Vagina (tissue), 2 donors: ENCODE measurements at regions not wholly inside any gene's neighbourhood (a gene's known extent, or its start where the extent isn't known, plus 50 kb on each side); places are given as distances from the start of the nearest gene placed in this dataset.

Experiments
- DNase-seq, 2 donors: peaks; one replicate each; pipeline ENCODE4 v3.0.0-alpha.2; 2017; ENCODE audit errors: extremely low spot score in 2 of 2
- H3K27ac ChIP-seq: fragments of 200-600 bp; sonication (generic); one replicate; pipeline ENCODE4 v1.5.1; 2019
- H3K27me3 ChIP-seq: fragments of 200-600 bp; sonication (generic); one replicate; pipeline ENCODE4 v1.5.1; 2019
- H3K36me3 ChIP-seq, 2 donors: fragments of 200-600 bp; sonication (generic); one replicate each; pipeline ENCODE4 v1.5.1; 2017 to 2019
- H3K4me1 ChIP-seq: fragments of 200-600 bp; sonication (generic); one replicate; pipeline ENCODE4 v1.5.1; 2019
- H3K4me3 ChIP-seq, 2 donors: fragments of 200-600 bp; sonication (generic); 1 replicate in 1 of 2; 2 replicates in 1 of 2; pipeline ENCODE4 v1.5.1; 2016 to 2019
- H3K9me3 ChIP-seq: fragments of 200-600 bp; sonication (generic); one replicate; pipeline ENCODE4 v1.5.1; 2019
- CTCF ChIP-seq, 3 experiments: fragments of 450-650 bp in 2 of 3; fragments of 200-600 bp in 1 of 3; sonication (generic) in 1 of 3; IDR thresholded peaks; one replicate each; pipeline ENCODE4 v1.5.1; 2017 to 2019; ENCODE audit warnings: antibody characterized with exemption in 3 of 3, mild to moderate bottlenecking in 2 of 3, moderate library complexity in 2 of 3
- POLR2A ChIP-seq, 2 donors: fragments of 450-650 bp; IDR thresholded peaks; one replicate each; pipeline ENCODE4 v1.6.1; 2017; ENCODE audit warnings: antibody characterized with exemption in 2 of 2, mild to moderate bottlenecking in 2 of 2, moderate library complexity in 2 of 2
- POLR2AphosphoS5 ChIP-seq, 2 donors: sonication (generic); formaldehyde crosslinking; IDR thresholded peaks; one replicate each; pipeline ENCODE4 v1.9.0; 2017; ENCODE audit warnings: antibody characterized with exemption in 2 of 2, mild to moderate bottlenecking in 2 of 2, low read depth in 1 of 2; ENCODE audit not compliant: insufficient read depth in 1 of 2
- intact Hi-C: fragments of 100-400 bp; cut with DNase I; formaldehyde crosslinking; loops from one replicate; pipeline ENCODE4 v1.15.1; 2023

DNA sequence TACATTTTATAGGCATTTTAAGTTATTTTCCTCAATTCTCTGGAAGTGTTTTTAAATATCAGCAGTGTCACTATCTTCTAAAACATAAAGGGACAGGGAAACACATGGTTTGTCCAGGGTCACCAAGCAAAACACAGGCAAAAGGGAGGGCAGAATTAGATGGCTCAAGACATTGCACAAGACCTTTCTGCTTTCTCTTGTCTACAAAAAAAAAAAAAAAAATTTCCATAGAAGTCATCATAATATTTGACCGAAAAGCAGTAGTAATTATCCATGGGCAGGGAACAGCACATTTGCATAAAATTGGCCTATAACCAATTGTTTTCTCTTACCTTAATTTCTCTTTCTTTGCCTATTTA is 703.1 kb upstream of the FZD8 start:
- Histone ChIP-seq H3K4me1 (peaks cover 7% of the 10 kb centered on the region), H3K9me3 (no peaks in the 10 kb centered on the region), H3K36me3 (no peaks in the 10 kb centered on the region), H3K27ac (no peak overlapping the region), H3K27me3 (no peaks in the 10 kb centered on the region), H3K4me3 (no peak overlapping the region)
- no peak for TF ChIP-seq POLR2A (IDR thresholded peaks at IDR 0.05)
- no peak for TF ChIP-seq POLR2AphosphoS5 (IDR thresholded peaks at IDR 0.05; ENCODE audit: insufficient read depth in 1 of 2, low read depth in 1 of 2)
- no peak for TF ChIP-seq CTCF (IDR thresholded peaks at IDR 0.05)
- DNase-seq: no peak
- intact Hi-C loops: no loop called here

DNA sequence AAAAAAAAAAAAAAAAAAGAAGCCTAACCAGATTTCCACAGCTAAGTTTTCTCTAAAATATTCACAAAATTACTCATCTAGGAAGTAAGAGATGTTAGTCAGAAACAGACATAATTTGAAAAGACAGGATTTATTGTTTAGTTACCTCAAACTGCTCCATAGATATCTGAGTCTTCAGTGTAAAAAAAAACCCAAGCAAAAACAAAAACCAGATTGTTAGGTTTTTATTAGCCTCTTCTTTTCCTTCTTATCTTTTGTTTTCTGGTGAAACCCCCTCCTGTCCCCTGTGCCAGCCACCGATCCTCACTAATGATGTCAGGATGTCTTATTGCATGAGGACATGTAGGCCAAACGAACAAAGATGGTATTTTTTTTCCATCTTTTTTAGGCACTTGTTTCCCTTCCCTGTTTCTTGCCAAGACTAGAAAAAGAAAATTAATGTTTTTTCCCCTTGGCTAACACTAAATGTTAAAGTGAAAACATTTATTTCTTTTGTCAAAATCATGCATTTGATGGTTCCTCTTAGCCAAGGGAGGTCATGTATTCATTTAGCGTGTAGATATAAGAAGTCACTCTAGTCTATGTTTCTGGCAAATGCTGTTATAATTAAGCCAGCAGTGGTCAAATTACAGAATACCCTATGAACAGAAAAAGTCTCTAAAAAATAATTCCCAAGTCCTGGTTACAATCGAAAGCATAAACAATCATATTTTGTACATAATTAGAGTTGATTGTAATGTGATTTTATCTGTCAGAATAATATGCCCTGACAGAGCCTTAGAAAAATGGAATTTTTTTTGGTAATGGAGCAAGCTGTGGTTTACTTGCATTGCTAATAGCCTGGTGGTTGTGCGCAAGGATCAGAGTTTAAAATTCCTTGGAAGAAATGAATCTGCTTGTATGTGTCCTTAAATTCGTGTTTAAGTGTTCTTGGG is 702.4 kb upstream of the FZD8 start:
- Histone ChIP-seq H3K36me3 (no peaks in the 10 kb centered on the region), H3K27ac (no peak overlapping the region), H3K4me1 (peaks cover 7% of the 10 kb centered on the region), H3K27me3 (no peaks in the 10 kb centered on the region), H3K4me3 (no peak overlapping the region), H3K9me3 (no peaks in the 10 kb centered on the region)
- DNase-seq: no peak
- no peak for TF ChIP-seq POLR2A (IDR thresholded peaks at IDR 0.05)
- TF ChIP-seq POLR2AphosphoS5 (IDR thresholded peaks at IDR 0.05; ENCODE audit: insufficient read depth in 1 of 2, low read depth in 1 of 2): no peak
- TF ChIP-seq CTCF (IDR thresholded peaks at IDR 0.05): no peak
- intact Hi-C loops: no loop called here

DNA sequence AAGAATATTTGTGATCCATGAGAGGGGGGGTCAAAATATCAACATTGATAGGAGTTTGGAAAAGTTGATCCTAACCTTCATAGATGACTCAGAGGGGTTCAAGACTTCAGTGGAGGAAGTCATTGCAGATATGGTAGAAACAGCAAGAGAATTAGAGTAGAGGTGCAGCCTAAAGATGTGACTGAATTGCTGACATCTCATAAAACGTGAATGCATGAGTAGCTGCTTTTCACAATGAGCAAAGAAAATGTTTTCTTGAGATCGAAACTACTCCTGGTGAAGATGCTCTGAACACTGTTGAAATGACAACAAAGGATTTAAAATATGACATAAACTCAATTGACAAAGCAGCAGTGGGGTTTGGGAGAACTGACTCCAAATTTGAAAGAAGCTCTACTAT is 700.7 kb upstream of the FZD8 start:
- Histone ChIP-seq H3K36me3 (no peaks in the 10 kb centered on the region), H3K4me1 (peaks cover 7% of the 10 kb centered on the region), H3K4me3 (no peak overlapping the region), H3K27ac (no peak overlapping the region), H3K9me3 (no peaks in the 10 kb centered on the region), H3K27me3 (no peaks in the 10 kb centered on the region)
- TF ChIP-seq POLR2A (IDR thresholded peaks at IDR 0.05) (no peak), CTCF (IDR thresholded peaks at IDR 0.05) (no peak), POLR2AphosphoS5 (IDR thresholded peaks at IDR 0.05; ENCODE audit: insufficient read depth in 1 of 2, low read depth in 1 of 2) (no peak)
- intact Hi-C loops: no loop called here
- no peak for DNase-seq

GRCh38 chr10:36341471-36341870 is 699.4 kb upstream of the FZD8 start:
- H3K27ac ChIP-seq: no peak overlapping the region
- no peak for TF ChIP-seq CTCF (IDR thresholded peaks at IDR 0.05)
- TF ChIP-seq POLR2A (IDR thresholded peaks at IDR 0.05): no peak
- no peak for TF ChIP-seq POLR2AphosphoS5 (IDR thresholded peaks at IDR 0.05; ENCODE audit: insufficient read depth in 1 of 2, low read depth in 1 of 2)
- no peak for DNase-seq
- intact Hi-C loops: no loop called here
- no peaks in the 10 kb centered on the region for H3K36me3 ChIP-seq
- H3K27me3 ChIP-seq: no peaks in the 10 kb centered on the region
- H3K9me3 ChIP-seq: no peaks in the 10 kb centered on the region
- H3K4me3 ChIP-seq: no peak overlapping the region
- peaks cover 7% of the 10 kb centered on the region for H3K4me1 ChIP-seq

DNA sequence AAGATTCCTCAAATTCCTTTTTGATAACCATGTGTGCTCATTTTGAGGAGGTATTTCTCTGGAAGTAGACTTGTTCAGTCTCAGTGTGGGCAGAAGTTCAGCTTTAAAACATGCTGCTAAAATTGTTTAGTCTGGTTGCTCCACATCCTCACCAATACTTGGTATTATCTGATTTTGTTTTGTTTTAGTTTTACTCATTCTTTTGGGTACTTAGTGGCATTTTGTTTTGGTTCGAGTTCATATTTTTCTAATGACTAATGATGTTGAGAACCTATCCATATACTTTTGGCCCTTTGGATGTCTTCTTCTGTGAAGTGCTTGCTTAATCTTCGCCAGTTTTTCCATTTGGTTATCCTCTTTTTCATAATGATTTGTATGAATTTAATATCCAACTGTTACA is 694.2 kb upstream of the FZD8 start:
- TF ChIP-seq POLR2A (IDR thresholded peaks at IDR 0.05): no peak
- TF ChIP-seq CTCF (IDR thresholded peaks at IDR 0.05): no peak
- TF ChIP-seq POLR2AphosphoS5 (IDR thresholded peaks at IDR 0.05; ENCODE audit: insufficient read depth in 1 of 2, low read depth in 1 of 2): no peak
- Histone ChIP-seq H3K9me3 (no peaks in the 10 kb centered on the region), H3K36me3 (no peaks in the 10 kb centered on the region), H3K27me3 (no peaks in the 10 kb centered on the region), H3K4me1 (no peaks in the 10 kb centered on the region), H3K27ac (no peak overlapping the region), H3K4me3 (no peak overlapping the region)
- no peak for DNase-seq
- intact Hi-C loops: no loop called here
